RWPE1 (cell line): ENCODE measurements at regions not wholly inside any gene's neighbourhood (a gene's known extent, or its start where the extent isn't known, plus 50 kb on each side); places are given as distances from the start of the nearest gene placed in this dataset.

Source experiments
- CTCF ChIA-PET: fragments of 350-600 bp; sonication (Branson Sonifier 250); formaldehyde crosslinking; extraction: SDS; loops from one replicate; lab custom pipeline; 2021; lab: Yijun Ruan, JAX
- POLR2A ChIA-PET: fragments of 400-600 bp; formaldehyde crosslinking; extraction: SDS; loops from one replicate; lab custom pipeline; 2020; ENCODE audit warnings: antibody characterized with exemption; ENCODE audit not compliant: low non-redundant PET; lab: Yijun Ruan, JAX
- DNase-seq: peaks from one replicate; pipeline ENCODE4 v3.0.0; 2012; ENCODE audit warnings: low spot score
- H3K27ac ChIP-seq: fragments of 450-650 bp; 2 replicates; pipeline ENCODE4 v1.5.1; 2017
- TF ChIP-seq, protein P1 (sequence below): fragments of 450-650 bp; conservative IDR thresholded peaks from 2 replicates; pipeline ENCODE4 v1.5.1; 2017; ENCODE audit warnings: low read depth, mild to moderate bottlenecking

GRCh38 chr12:97385121-97385520 is 77.5 kb upstream of the RMST start:
- no peak for DNase-seq
- no peak overlapping the region for H3K27ac ChIP-seq
- POLR2A ChIA-PET = no interaction called here
- CTCF ChIA-PET = interaction anchor here (0.7 kb wide), 1 partner anchor 11 kb away, joined by 4 read pairs; no protein-coding TSS in a partner anchor
- TF ChIP-seq, protein P1, sequence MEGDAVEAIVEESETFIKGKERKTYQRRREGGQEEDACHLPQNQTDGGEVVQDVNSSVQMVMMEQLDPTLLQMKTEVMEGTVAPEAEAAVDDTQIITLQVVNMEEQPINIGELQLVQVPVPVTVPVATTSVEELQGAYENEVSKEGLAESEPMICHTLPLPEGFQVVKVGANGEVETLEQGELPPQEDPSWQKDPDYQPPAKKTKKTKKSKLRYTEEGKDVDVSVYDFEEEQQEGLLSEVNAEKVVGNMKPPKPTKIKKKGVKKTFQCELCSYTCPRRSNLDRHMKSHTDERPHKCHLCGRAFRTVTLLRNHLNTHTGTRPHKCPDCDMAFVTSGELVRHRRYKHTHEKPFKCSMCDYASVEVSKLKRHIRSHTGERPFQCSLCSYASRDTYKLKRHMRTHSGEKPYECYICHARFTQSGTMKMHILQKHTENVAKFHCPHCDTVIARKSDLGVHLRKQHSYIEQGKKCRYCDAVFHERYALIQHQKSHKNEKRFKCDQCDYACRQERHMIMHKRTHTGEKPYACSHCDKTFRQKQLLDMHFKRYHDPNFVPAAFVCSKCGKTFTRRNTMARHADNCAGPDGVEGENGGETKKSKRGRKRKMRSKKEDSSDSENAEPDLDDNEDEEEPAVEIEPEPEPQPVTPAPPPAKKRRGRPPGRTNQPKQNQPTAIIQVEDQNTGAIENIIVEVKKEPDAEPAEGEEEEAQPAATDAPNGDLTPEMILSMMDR = no peak

GRCh38 chr12:97386133-97386581 is 76.4 kb upstream of the RMST start:
- TF ChIP-seq, protein P1 = no peak
- DNase-seq = no peak
- ChIA-PET POLR2A (no interaction called here), CTCF (interaction anchor here (0.8 kb wide), 1 partner anchor 324 kb away, joined by 3 read pairs; no protein-coding TSS in a partner anchor)
- no peak overlapping the region for H3K27ac ChIP-seq

GRCh38 chr12:97387844-97388243 is 74.8 kb upstream of the RMST start:
- no peak for DNase-seq
- ChIA-PET CTCF (no interaction called here), POLR2A (no interaction called here)
- no peak overlapping the region for H3K27ac ChIP-seq
- TF ChIP-seq, protein P1 = no peak

GRCh38 chr12:97394657-97395056 is 67.9 kb upstream of the RMST start:
- ChIA-PET POLR2A (no interaction called here), CTCF (no interaction called here)
- DNase-seq = no peak
- H3K27ac ChIP-seq = no peak overlapping the region
- TF ChIP-seq, protein P1 = no peak

GRCh38 chr12:97397008-97397407 is 65.6 kb upstream of the RMST start:
- ChIA-PET CTCF (no interaction called here), POLR2A (no interaction called here)
- H3K27ac ChIP-seq = no peak overlapping the region
- TF ChIP-seq, protein P1 = no peak
- DNase-seq = no peak

DNA sequence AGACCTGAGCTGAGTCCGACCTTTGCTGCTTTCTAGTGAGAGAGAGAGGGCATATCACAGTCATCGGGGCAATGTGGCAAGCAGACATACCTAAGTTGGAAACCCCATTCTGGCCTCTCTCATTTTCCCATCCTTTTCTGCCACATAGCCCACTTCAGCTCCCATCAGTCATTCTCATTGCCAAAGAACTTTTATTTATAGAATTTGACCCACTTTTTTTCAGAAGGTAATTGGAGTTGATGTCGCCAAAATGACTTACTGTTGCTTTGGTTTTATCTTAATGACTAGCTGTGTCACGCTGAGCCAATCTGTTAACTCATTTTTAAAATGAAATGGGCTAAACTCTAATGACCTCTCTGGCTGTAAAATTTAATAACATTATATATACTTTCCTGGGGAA is 63.9 kb upstream of the RMST start:
- TF ChIP-seq, protein P1 = no peak
- CTCF ChIA-PET = no interaction called here
- DNase-seq = no peak
- POLR2A ChIA-PET = no interaction called here
- H3K27ac ChIP-seq = no peak overlapping the region
